22Rv1 (cell line): ENCODE measurements at regions not wholly inside any gene's neighbourhood (a gene's known extent, or its start where the extent isn't known, plus 50 kb on each side); places are given as distances from the start of the nearest gene placed in this dataset.

Experiments
- H3K27ac ChIP-seq: fragments of 450-650 bp; 2 replicates; pipeline ENCODE4 v1.5.1; 2017
- CTCF ChIP-seq: fragments of 450-650 bp; IDR thresholded peaks from 2 replicates; pipeline ENCODE4 v1.5.1; 2017; ENCODE audit warnings: mild to moderate bottlenecking
- ZFX ChIP-seq: fragments of 450-650 bp; IDR thresholded peaks from 2 replicates; pipeline ENCODE4 v1.6.1; 2017; ENCODE audit warnings: antibody characterized with exemption, borderline replicate concordance

- H3K27ac ChIP-seq = no peak overlapping the region
- TF ChIP-seq ZFX = no peak
- no peak for TF ChIP-seq CTCF
Observed at GRCh38 chr2:118473846-118474540, 373.5 kb downstream of the EN1 start.

- no peak overlapping the region for H3K27ac ChIP-seq
- TF ChIP-seq CTCF (no peak), ZFX (no peak)
Observed at GRCh38 chr2:118473241-118473640, 374.2 kb downstream of the EN1 start.

- no peak overlapping the region for H3K27ac ChIP-seq
- TF ChIP-seq ZFX (no peak), CTCF (no peak)
Observed at GRCh38 chr2:118470297-118470696, 377.2 kb downstream of the EN1 start.

GRCh38 chr2:118469103-118469502 lies 378.3 kb downstream of the EN1 start:
- no peak for TF ChIP-seq ZFX
- TF ChIP-seq CTCF = no peak
- H3K27ac ChIP-seq = no peak overlapping the region

GRCh38 chr2:118464546-118465265 lies 376.4 kb downstream of the INSIG2 start:
- TF ChIP-seq ZFX = no peak
- no peak for TF ChIP-seq CTCF
- no peak overlapping the region for H3K27ac ChIP-seq

GRCh38 chr2:118464046-118464445 lies 375.8 kb downstream of the INSIG2 start:
- H3K27ac ChIP-seq = no peak overlapping the region
- no peak for TF ChIP-seq CTCF
- no peak for TF ChIP-seq ZFX

GRCh38 chr2:118460425-118460824 lies 372.2 kb downstream of the INSIG2 start:
- no peak for TF ChIP-seq CTCF
- TF ChIP-seq ZFX = no peak
- H3K27ac ChIP-seq = no peak overlapping the region
